ENCODE measurements at regions not wholly inside any gene's neighbourhood (a gene's known extent, or its start where the extent isn't known, plus 50 kb on each side); places are given as distances from the start of the nearest gene placed in this dataset.
A peak's percentile ranks its signal among the peaks of the same experiment; 100 is the strongest.

- Histone ChIP-seq H3K4me3 (ENCODE audit: low read length) (no peak overlapping the region), H3K36me3 (replicated peaks; ENCODE audit: insufficient read depth, low read length) (no peaks in the 10 kb centered on the region), H2AFZ (ENCODE audit: low read length) (no peak overlapping the region)
Measured at GRCh38 chrX:42021058-42021457, 97.7 kb upstream of the CASK start.

GRCh38 chrX:42020225-42020624 is 96.9 kb upstream of the CASK start:
- Histone ChIP-seq H3K36me3 (replicated peaks; ENCODE audit: insufficient read depth, low read length) (no peaks in the 10 kb centered on the region), H3K27me3 (replicated peaks; ENCODE audit: insufficient read depth, low read length) (no peaks in the 10 kb centered on the region), H4K20me1 (ENCODE audit: insufficient read depth, low read length) (no peaks in the 10 kb centered on the region), H3K9me2 (replicated peaks; ENCODE audit: insufficient read depth, low read length) (no peaks in the 10 kb centered on the region), H3K9ac (ENCODE audit: low read length) (no peak overlapping the region), H3K4me2 (ENCODE audit: low read depth, low read length) (0 out of 2 replicates have a peak overlapping the region, but pooled peaks have one; percentile 9), H2AFZ (ENCODE audit: low read length) (no peak overlapping the region), H3K27ac (ENCODE audit: low read length) (no peak overlapping the region), H3K79me2 (ENCODE audit: low read length) (no peaks in the 10 kb centered on the region), H3K4me3 (ENCODE audit: low read length) (no peak overlapping the region), H3K9me3 (replicated peaks; ENCODE audit: insufficient read depth, low read length) (no peaks in the 10 kb centered on the region), H3F3A (ENCODE audit: insufficient read depth, low read length) (no peaks in the 10 kb centered on the region), H3K4me1 (ENCODE audit: low read length) (peaks cover 8% of the 10 kb centered on the region; the same call in 1 of the 2 replicates)
- TF ChIP-seq CTCF (IDR thresholded peaks at IDR 0.05; ENCODE audit: low read length) (no peak), EZH2 (optimal IDR thresholded peaks at IDR 0.05; ENCODE audit: low read depth, low read length) (no peak), EZH2phosphoT487 (IDR thresholded peaks at IDR 0.05; ENCODE audit: low read length) (no peak)
- peak; percentile 9 for DNase-seq

More at GRCh38 chrX:42021058-42021457, 97.7 kb upstream of the CASK start:
- no peaks in the 10 kb centered on the region for H3F3A ChIP-seq (ENCODE audit: insufficient read depth, low read length)
- H3K27ac ChIP-seq (ENCODE audit: low read length) = no peak overlapping the region
- no peaks in the 10 kb centered on the region for H4K20me1 ChIP-seq (ENCODE audit: insufficient read depth, low read length)
- no peaks in the 10 kb centered on the region for H3K27me3 ChIP-seq (replicated peaks; ENCODE audit: insufficient read depth, low read length)
- no peak overlapping the region for H3K9ac ChIP-seq (ENCODE audit: low read length)
- no peaks in the 10 kb centered on the region for H3K9me3 ChIP-seq (replicated peaks; ENCODE audit: insufficient read depth, low read length)
- no peak for TF ChIP-seq EZH2phosphoT487 (IDR thresholded peaks at IDR 0.05; ENCODE audit: low read length)
- H3K4me2 ChIP-seq (ENCODE audit: low read depth, low read length) = no peak overlapping the region
- DNase-seq = no peak
- H3K4me1 ChIP-seq (ENCODE audit: low read length) = peaks cover 8% of the 10 kb centered on the region; the same call in 1 of the 2 replicates
- no peaks in the 10 kb centered on the region for H3K79me2 ChIP-seq (ENCODE audit: low read length)
- H3K9me2 ChIP-seq (replicated peaks; ENCODE audit: insufficient read depth, low read length) = no peaks in the 10 kb centered on the region

- Histone ChIP-seq H3K4me3 (ENCODE audit: low read length) (no peak overlapping the region), H3K4me2 (ENCODE audit: low read depth, low read length) (no peak overlapping the region), H3F3A (ENCODE audit: insufficient read depth, low read length) (no peaks in the 10 kb centered on the region), H3K36me3 (replicated peaks; ENCODE audit: insufficient read depth, low read length) (no peaks in the 10 kb centered on the region), H3K79me2 (ENCODE audit: low read length) (no peaks in the 10 kb centered on the region), H2AFZ (ENCODE audit: low read length) (no peak overlapping the region), H3K9me3 (replicated peaks; ENCODE audit: insufficient read depth, low read length) (no peaks in the 10 kb centered on the region), H4K20me1 (ENCODE audit: insufficient read depth, low read length) (no peaks in the 10 kb centered on the region), H3K9ac (ENCODE audit: low read length) (no peak overlapping the region), H3K4me1 (ENCODE audit: low read length) (peaks cover 8% of the 10 kb centered on the region; the same call in 1 of the 2 replicates), H3K9me2 (replicated peaks; ENCODE audit: insufficient read depth, low read length) (no peaks in the 10 kb centered on the region), H3K27ac (ENCODE audit: low read length) (no peak overlapping the region), H3K27me3 (replicated peaks; ENCODE audit: insufficient read depth, low read length) (no peaks in the 10 kb centered on the region)
- DNase-seq = no peak
- no peak for TF ChIP-seq EZH2 (optimal IDR thresholded peaks at IDR 0.05; ENCODE audit: low read depth, low read length)
Measured at GRCh38 chrX:42017971-42018370, 94.6 kb upstream of the CASK start.

- TF ChIP-seq EZH2 (optimal IDR thresholded peaks at IDR 0.05; ENCODE audit: low read depth, low read length) = no peak
- TF ChIP-seq EZH2phosphoT487 (IDR thresholded peaks at IDR 0.05; ENCODE audit: low read length) = no peak
- no peak for TF ChIP-seq CTCF (IDR thresholded peaks at IDR 0.05; ENCODE audit: low read length)
- no peak overlapping the region for H3K4me3 ChIP-seq (ENCODE audit: low read length)
- no peaks in the 10 kb centered on the region for H3K36me3 ChIP-seq (replicated peaks; ENCODE audit: insufficient read depth, low read length)
- H2AFZ ChIP-seq (ENCODE audit: low read length) = no peak overlapping the region
- no peak overlapping the region for H3K4me2 ChIP-seq (ENCODE audit: low read depth, low read length)
- H3K9me3 ChIP-seq (replicated peaks; ENCODE audit: insufficient read depth, low read length) = no peaks in the 10 kb centered on the region
- no peak overlapping the region for H3K27ac ChIP-seq (ENCODE audit: low read length)
- H3K9ac ChIP-seq (ENCODE audit: low read length) = no peak overlapping the region
- no peaks in the 10 kb centered on the region for H4K20me1 ChIP-seq (ENCODE audit: insufficient read depth, low read length)
- no peaks in the 10 kb centered on the region for H3K79me2 ChIP-seq (ENCODE audit: low read length)
- DNase-seq = no peak
- H3F3A ChIP-seq (ENCODE audit: insufficient read depth, low read length) = no peaks in the 10 kb centered on the region
- H3K4me1 ChIP-seq (ENCODE audit: low read length) = no peaks in the 10 kb centered on the region
- H3K27me3 ChIP-seq (replicated peaks; ENCODE audit: insufficient read depth, low read length) = no peaks in the 10 kb centered on the region
- H3K9me2 ChIP-seq (replicated peaks; ENCODE audit: insufficient read depth, low read length) = no peaks in the 10 kb centered on the region
Measured at GRCh38 chrX:42000836-42001235, 77.5 kb upstream of the CASK start.

All from MM.1S (cell line).